ENCODE measurements at regions not wholly inside any gene's neighbourhood (a gene's known extent, or its start where the extent isn't known, plus 50 kb on each side); places are given as distances from the start of the nearest gene placed in this dataset.

GRCh38 chr13:34246511-34246910, 428.6 kb downstream of the RFC3 start:
- no peak for DNase-seq (ENCODE audit: low spot score)

GRCh38 chr13:34247596-34247995, 429.6 kb downstream of the RFC3 start:
- no peak for DNase-seq (ENCODE audit: low spot score)

- DNase-seq (ENCODE audit: low spot score): no peak
Measured at GRCh38 chr13:34249546-34250039, 431.6 kb downstream of the RFC3 start.

GRCh38 chr13:34250151-34250670, 432.3 kb downstream of the RFC3 start:
- DNase-seq (ENCODE audit: low spot score): no peak

GRCh38 chr13:34254366-34254765, 436.4 kb downstream of the RFC3 start:
- no peak for DNase-seq (ENCODE audit: low spot score)

GRCh38 chr13:34255711-34256110, 437.8 kb downstream of the RFC3 start:
- DNase-seq (ENCODE audit: low spot score): no peak

- DNase-seq (ENCODE audit: low spot score): no peak
Measured at GRCh38 chr13:34256236-34256635, 438.3 kb downstream of the RFC3 start.

- no peak for DNase-seq (ENCODE audit: low spot score)
Measured at GRCh38 chr13:34257966-34258365, 440.0 kb downstream of the RFC3 start.

- DNase-seq (ENCODE audit: low spot score): peak; percentile 45
Measured at GRCh38 chr13:34258646-34259386, 440.9 kb downstream of the RFC3 start.

GRCh38 chr13:34263681-34264080, 445.7 kb downstream of the RFC3 start:
- no peak for DNase-seq (ENCODE audit: low spot score)

GRCh38 chr13:34265046-34265679, 447.2 kb downstream of the RFC3 start:
- DNase-seq (ENCODE audit: low spot score): no peak

- DNase-seq (ENCODE audit: low spot score): no peak
Measured at GRCh38 chr13:34276764-34277163, 458.8 kb downstream of the RFC3 start.

- DNase-seq (ENCODE audit: low spot score): no peak
Measured at GRCh38 chr13:34277936-34278335, 460.0 kb downstream of the RFC3 start.

- no peak for DNase-seq (ENCODE audit: low spot score)
Measured at GRCh38 chr13:34278780-34279179, 460.8 kb downstream of the RFC3 start.

- no peak for DNase-seq (ENCODE audit: low spot score)
Measured at GRCh38 chr13:34290661-34291060, 472.7 kb downstream of the RFC3 start.

- DNase-seq (ENCODE audit: low spot score): peak; percentile 36
Measured at GRCh38 chr13:34294483-34295129, 476.7 kb downstream of the RFC3 start.

- peak; percentile 11 for DNase-seq (ENCODE audit: low spot score)
Measured at GRCh38 chr13:34300559-34300958, 482.6 kb downstream of the RFC3 start.

GRCh38 chr13:34302596-34302995, 484.6 kb downstream of the RFC3 start:
- DNase-seq (ENCODE audit: low spot score): no peak

GRCh38 chr13:34303346-34303745, 485.4 kb downstream of the RFC3 start:
- DNase-seq (ENCODE audit: low spot score): no peak

GRCh38 chr13:34307607-34308006, 489.7 kb downstream of the RFC3 start:
- DNase-seq (ENCODE audit: low spot score): no peak

GRCh38 chr13:34308725-34309124, 490.8 kb downstream of the RFC3 start:
- peak; percentile 44 for DNase-seq (ENCODE audit: low spot score)

- no peak for DNase-seq (ENCODE audit: low spot score)
Measured at GRCh38 chr13:34310539-34310938, 492.6 kb downstream of the RFC3 start.

- DNase-seq (ENCODE audit: low spot score): no peak
Measured at GRCh38 chr13:34311251-34311650, 493.3 kb downstream of the RFC3 start.

All from AG20443 (cell line).